ENCODE measurements at regions not wholly inside any gene's neighbourhood (a gene's known extent, or its start where the extent isn't known, plus 50 kb on each side); places are given as distances from the start of the nearest gene placed in this dataset.

DNA sequence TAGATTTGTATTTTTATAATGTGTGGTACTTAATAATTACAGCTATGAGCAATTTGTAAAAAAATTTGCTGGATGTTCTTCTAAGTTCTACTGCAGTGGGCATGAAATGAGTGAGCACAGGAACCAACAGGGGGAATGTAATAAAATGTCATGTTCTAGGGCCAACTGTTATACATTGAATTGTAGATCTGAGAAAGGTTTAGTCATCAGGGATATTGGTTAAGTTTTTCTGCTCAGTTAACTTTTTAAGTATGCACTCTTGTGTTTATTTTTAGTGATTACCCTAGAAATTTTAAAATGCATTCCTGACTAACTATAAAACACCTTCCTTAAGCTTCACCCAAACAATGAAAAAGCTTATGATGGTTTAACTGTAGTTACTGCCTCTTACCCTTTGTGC lies 101.8 kb downstream of the CAND1 start:
- Mint-ChIP-seq H3K4me1 (no peaks in the 10 kb centered on the region), H3K4me3 (no peak overlapping the region), H3K27me3 (peaks cover 1% of the 10 kb centered on the region), H3K36me3 (peaks cover 2% of the 10 kb centered on the region), H3K9me3 (peaks cover 2% of the 10 kb centered on the region), H3K27ac (no peak overlapping the region)
- ATAC-seq (ENCODE audit: low read depth) (no peak), DNase-seq (ENCODE audit: low spot score in 2 of 2) (no peak)

DNA sequence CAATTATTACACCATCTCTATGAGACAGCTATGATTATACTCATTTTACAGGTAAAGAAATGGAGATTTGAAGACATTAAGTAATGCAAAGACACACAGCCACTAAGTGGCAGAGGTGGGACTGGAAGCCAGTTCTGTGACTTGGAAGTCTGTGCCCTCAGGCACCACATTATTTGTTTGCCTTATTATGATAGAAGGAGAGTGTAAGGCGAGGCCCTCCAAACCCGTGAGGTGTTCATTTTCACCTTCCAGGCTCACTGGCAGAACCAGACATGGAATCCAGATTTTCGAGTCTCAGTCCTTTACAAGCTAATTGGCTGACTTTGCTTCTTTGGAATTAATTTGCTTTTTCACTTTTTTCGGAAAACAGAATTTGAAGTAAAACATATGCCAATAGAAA lies 107.9 kb downstream of the CAND1 start:
- ATAC-seq (ENCODE audit: low read depth) (no peak), DNase-seq (ENCODE audit: low spot score in 2 of 2) (no peak)
- Mint-ChIP-seq H3K36me3 (peaks cover 4% of the 10 kb centered on the region), H3K27me3 (peaks cover 2% of the 10 kb centered on the region), H3K4me3 (no peak overlapping the region), H3K9me3 (peaks cover 2% of the 10 kb centered on the region), H3K27ac (no peak overlapping the region), H3K4me1 (no peaks in the 10 kb centered on the region)

DNA sequence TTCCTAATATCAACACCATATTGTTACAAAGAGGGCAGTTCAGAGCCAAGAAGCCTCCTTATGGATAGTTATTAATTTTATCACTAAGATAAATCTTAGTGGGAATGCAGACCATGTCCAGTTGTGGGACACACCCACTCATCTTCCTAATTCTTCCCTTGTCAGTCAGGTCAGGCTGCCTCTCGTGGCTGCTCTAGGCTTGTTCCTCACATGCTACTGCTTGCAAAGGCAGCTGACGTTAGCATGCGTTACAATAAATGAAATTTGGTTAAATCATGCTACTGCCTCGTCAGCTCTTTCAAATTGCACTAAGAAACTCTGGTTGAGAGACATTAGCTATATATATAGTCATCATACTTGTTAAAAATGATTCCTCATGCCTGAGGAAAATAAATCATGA lies 108.4 kb downstream of the CAND1 start:
- no peak for ATAC-seq (ENCODE audit: low read depth)
- H3K27ac Mint-ChIP-seq: no peak overlapping the region
- no peaks in the 10 kb centered on the region for H3K9me3 Mint-ChIP-seq
- no peak overlapping the region for H3K4me3 Mint-ChIP-seq
- no peak for DNase-seq (ENCODE audit: low spot score in 2 of 2)
- H3K27me3 Mint-ChIP-seq: peaks cover 2% of the 10 kb centered on the region
- H3K4me1 Mint-ChIP-seq: no peaks in the 10 kb centered on the region
- H3K36me3 Mint-ChIP-seq: peaks cover 2% of the 10 kb centered on the region

DNA sequence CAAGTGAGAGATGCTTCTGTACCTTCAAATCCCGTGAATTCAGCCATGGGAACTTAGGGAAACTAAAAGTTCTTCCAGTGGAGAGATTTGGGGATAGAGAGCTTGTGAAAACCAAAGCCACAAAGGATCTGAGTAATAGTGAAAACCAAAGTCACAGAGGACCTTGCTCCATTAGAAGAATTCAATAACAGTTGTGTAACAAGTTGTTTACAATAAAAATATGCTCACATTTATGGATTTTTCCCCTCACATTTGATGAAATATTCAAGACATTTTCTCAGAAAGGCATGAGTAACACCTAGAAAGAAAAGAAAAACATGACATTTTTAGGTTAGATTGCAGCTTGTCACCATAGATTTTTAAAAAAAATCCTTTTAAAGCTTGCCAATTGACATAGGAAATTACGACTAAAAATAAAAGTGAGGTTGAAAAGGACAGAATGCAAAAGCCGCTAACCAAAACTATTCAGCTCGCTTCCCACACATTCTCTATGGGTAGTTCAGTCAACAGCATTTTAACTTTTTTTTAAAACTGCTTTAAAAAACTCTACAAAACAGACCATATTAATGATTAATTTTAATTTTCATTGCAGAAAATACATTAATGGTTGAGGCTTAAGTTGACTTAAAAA lies 113.2 kb downstream of the CAND1 start:
- ATAC-seq (ENCODE audit: low read depth) (no peak), DNase-seq (ENCODE audit: low spot score in 2 of 2) (no peak)
- no peaks in the 10 kb centered on the region for H3K9me3 Mint-ChIP-seq
- peaks cover 2% of the 10 kb centered on the region for H3K36me3 Mint-ChIP-seq
- no peak overlapping the region for H3K27ac Mint-ChIP-seq
- peaks cover 2% of the 10 kb centered on the region for H3K27me3 Mint-ChIP-seq
- H3K4me1 Mint-ChIP-seq: no peaks in the 10 kb centered on the region
- H3K4me3 Mint-ChIP-seq: no peak overlapping the region

DNA sequence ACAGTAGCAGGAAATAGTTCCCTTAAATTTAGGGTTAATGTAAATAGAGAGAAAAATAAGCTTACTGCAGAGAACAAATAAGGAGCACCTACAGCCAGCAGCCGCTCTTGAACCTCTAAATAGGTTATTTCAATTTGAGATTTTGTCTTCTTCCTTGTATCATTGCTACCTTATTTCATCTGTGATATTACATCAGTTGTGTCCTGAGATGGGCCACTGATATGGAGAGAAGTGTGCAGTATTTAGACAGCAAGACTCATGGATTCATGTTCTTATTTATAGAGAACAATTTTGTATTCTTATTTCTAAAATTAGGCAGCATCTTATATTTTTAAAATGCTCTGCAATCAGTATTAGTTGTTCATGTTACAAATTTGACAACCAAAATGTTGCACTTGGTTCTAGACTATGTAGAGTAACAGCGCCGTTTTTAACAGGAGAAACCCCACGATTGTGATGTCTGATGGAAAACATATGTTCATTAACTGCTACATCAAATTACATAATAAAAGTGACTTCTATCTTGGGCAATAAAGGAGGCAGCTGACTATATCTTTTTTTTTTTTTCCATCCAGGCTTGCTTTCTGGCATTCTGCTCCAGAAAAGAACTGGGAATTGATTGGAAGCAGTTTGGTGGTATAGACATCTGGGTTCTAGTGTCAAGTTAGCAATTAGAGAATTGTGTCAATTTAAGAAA lies 117.9 kb downstream of the CAND1 start:
- ATAC-seq (ENCODE audit: low read depth): no peak
- Mint-ChIP-seq H3K27ac (no peak overlapping the region), H3K4me3 (no peak overlapping the region), H3K27me3 (no peaks in the 10 kb centered on the region), H3K9me3 (no peaks in the 10 kb centered on the region), H3K4me1 (no peaks in the 10 kb centered on the region), H3K36me3 (no peaks in the 10 kb centered on the region)
- no peak for DNase-seq (ENCODE audit: low spot score in 2 of 2)

DNA sequence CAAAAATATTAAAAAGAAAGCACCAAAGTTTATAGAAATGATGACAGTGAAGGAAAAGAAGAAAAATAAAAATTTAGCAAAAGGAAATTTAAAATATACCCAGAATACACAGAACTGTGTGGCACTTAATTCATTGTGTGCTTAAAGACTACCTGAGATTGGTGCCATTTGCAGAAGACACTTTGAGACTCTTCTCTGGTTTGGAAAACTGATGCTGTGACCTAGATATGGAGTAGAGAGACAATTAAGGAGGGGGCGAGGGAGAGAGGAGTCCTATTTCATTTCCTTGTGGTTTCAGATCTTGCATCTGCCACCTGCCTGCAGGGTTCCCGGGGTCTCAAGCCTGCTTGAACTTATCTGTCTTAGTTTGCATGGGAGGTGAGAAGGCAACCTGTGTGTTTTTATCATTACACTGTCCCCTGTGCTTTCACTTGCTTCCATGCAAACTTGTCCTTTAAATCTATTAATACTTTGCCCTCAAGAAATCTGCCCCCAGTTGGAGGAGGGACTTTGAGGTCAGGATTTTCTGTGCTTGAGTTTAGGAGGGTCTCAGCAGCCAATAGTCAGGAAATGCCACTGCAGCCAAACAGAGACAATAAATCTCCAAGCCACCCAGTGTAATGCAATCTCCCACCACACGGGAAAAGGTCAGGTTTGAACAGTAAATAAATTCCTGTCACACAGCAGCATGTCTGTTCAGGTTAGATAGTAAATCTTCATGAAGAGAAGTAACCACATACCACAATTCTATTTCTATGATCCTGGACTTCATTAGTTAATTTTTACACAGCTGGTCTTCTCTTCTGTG lies 119.4 kb downstream of the CAND1 start:
- no peaks in the 10 kb centered on the region for H3K4me1 Mint-ChIP-seq
- no peaks in the 10 kb centered on the region for H3K27me3 Mint-ChIP-seq
- DNase-seq (ENCODE audit: low spot score in 2 of 2) (no peak), ATAC-seq (ENCODE audit: low read depth) (no peak)
- no peak overlapping the region for H3K4me3 Mint-ChIP-seq
- H3K9me3 Mint-ChIP-seq: no peaks in the 10 kb centered on the region
- no peak overlapping the region for H3K27ac Mint-ChIP-seq
- no peaks in the 10 kb centered on the region for H3K36me3 Mint-ChIP-seq

DNA sequence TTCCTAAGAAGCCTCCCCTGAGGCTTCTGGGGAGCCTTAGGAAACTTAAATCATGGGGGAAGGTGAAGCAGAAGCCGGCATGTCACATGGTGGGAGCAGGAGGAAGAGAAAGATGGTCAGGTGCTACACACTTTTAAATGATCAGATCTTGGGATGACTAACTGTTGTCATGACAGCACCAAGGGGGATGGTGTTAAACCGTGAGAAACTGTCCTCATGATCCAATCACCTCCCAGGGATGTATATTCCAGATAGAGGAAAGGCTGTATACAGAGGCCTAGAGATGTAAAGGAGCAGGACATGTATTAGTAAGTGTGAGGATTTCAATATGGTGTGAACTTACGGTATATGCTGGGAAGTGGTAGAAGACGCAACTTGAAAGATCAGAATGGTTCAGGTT lies 121.1 kb downstream of the CAND1 start:
- Mint-ChIP-seq H3K27me3 (no peaks in the 10 kb centered on the region), H3K9me3 (no peaks in the 10 kb centered on the region), H3K4me3 (no peak overlapping the region), H3K27ac (no peak overlapping the region), H3K36me3 (no peaks in the 10 kb centered on the region), H3K4me1 (no peaks in the 10 kb centered on the region)
- DNase-seq (ENCODE audit: low spot score in 2 of 2) (no peak), ATAC-seq (ENCODE audit: low read depth) (no peak)

DNA sequence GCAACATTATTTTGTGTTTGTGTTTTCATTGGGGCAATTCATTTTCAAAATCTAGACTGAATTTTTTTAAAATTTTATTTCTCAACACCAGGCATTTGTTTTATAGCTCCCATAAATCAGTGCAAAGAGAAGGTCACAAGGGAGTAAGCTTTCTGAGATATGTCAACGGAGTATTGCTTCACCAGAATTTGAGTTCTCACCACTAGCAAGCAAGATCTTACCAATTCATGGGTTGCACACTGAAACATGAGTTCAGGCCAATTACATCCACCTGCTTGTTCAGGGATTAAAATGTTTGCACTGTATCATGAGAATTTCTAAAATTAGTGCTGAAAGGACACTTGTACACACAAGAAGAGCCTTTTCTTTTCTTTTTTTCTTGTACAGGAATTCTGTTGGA lies 121.9 kb downstream of the CAND1 start:
- ATAC-seq (ENCODE audit: low read depth) (no peak), DNase-seq (ENCODE audit: low spot score in 2 of 2) (no peak)
- Mint-ChIP-seq H3K27ac (no peak overlapping the region), H3K9me3 (no peaks in the 10 kb centered on the region), H3K27me3 (no peaks in the 10 kb centered on the region), H3K4me1 (no peaks in the 10 kb centered on the region), H3K4me3 (no peak overlapping the region), H3K36me3 (no peaks in the 10 kb centered on the region)

DNA sequence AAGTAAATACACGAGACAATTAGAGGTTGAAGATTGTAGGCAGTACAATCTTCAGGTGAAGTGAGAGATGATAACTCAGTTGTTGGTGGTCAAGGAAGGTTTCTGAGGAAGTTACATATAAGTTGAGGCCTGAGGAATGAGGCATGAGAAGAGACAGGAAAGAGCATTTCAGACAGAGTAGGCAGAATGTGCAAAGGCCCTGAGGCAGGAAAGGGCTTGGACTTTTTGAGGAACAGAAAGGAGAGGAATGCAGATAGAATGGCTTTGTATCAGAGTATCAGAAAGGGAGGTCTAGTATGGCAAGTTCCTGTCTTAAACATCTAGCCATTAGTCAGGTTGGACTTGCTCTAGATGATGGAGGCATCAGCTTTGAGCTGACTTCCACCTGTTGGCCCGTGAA lies 122.5 kb downstream of the CAND1 start:
- Mint-ChIP-seq H3K36me3 (no peaks in the 10 kb centered on the region), H3K4me1 (no peaks in the 10 kb centered on the region), H3K4me3 (no peak overlapping the region), H3K27me3 (no peaks in the 10 kb centered on the region), H3K9me3 (no peaks in the 10 kb centered on the region), H3K27ac (no peak overlapping the region)
- DNase-seq (ENCODE audit: low spot score in 2 of 2) (no peak), ATAC-seq (ENCODE audit: low read depth) (no peak)

DNA sequence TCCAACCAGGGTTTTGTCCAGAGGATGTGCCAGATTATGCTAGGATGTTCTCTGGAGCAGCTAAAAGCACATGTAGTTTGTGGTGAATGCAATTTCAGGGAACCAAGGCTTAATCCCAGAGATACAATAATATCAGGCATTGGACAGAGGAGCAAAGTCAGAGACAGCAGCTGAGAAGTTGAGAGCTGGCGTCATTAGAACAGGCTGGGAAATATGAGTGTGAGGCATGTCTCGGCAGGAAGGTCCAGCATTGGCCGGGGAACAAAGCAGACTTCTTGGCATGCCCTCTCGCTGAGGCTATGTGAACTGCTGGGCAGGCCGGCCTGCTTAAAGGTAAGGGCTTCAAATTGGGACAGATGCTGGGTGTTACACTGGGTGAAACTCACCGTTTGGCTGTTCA lies 125.4 kb downstream of the CAND1 start:
- H3K36me3 Mint-ChIP-seq: no peaks in the 10 kb centered on the region
- no peak overlapping the region for H3K4me3 Mint-ChIP-seq
- no peaks in the 10 kb centered on the region for H3K4me1 Mint-ChIP-seq
- peaks cover 3% of the 10 kb centered on the region for H3K27me3 Mint-ChIP-seq
- DNase-seq (ENCODE audit: low spot score in 2 of 2): no peak
- H3K27ac Mint-ChIP-seq: no peak overlapping the region
- no peak for ATAC-seq (ENCODE audit: low read depth)
- H3K9me3 Mint-ChIP-seq: no peaks in the 10 kb centered on the region

DNA sequence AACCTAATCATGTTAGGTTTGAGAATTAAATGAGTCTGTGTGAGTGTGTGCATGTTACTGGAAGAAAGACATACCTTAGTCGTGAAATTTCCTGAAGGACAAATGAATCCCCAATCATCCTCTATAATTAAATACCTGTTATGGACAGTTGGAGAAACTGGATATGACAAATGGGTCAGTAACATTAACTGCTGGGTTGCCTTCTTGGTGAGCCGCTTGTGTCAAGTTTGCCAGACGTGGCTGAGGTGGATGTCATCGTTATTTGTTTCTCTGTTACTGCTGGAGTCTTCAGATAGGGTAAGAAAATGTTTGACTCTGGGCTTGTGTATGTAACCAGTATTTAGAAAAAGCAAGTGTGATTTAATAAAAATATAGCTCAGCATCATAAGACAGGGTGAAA lies 131.6 kb downstream of the CAND1 start:
- no peaks in the 10 kb centered on the region for H3K36me3 Mint-ChIP-seq
- no peak overlapping the region for H3K27ac Mint-ChIP-seq
- DNase-seq (ENCODE audit: low spot score in 2 of 2): no peak
- no peaks in the 10 kb centered on the region for H3K4me1 Mint-ChIP-seq
- peaks cover 3% of the 10 kb centered on the region for H3K9me3 Mint-ChIP-seq
- no peak overlapping the region for H3K4me3 Mint-ChIP-seq
- peaks cover 4% of the 10 kb centered on the region for H3K27me3 Mint-ChIP-seq
- no peak for ATAC-seq (ENCODE audit: low read depth)

DNA sequence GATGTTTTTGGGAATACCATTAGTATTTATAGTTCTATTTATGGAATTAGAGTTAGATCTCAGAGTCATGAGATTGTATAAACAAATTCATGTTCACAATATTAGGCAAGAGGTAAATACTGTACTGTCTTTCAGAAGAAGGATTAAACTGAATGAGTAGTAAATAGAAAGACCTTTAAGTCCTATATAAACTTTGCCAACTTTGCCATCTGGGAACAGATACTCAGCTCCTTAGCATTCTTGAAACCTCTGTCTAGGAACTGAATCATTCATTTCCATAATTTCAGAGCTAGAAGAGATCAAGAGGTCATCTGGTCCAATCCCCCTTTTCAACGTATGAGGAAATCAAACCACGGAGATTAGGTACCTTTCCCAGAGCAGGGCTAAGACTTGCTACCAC lies 141.1 kb downstream of the CAND1 start:
- Mint-ChIP-seq H3K4me3 (no peak overlapping the region), H3K27me3 (peaks cover 13% of the 10 kb centered on the region), H3K27ac (no peak overlapping the region), H3K4me1 (peaks cover 3% of the 10 kb centered on the region), H3K36me3 (peaks cover 8% of the 10 kb centered on the region), H3K9me3 (peaks cover 11% of the 10 kb centered on the region)
- DNase-seq (ENCODE audit: low spot score in 2 of 2) (no peak), ATAC-seq (ENCODE audit: low read depth) (no peak)

DNA sequence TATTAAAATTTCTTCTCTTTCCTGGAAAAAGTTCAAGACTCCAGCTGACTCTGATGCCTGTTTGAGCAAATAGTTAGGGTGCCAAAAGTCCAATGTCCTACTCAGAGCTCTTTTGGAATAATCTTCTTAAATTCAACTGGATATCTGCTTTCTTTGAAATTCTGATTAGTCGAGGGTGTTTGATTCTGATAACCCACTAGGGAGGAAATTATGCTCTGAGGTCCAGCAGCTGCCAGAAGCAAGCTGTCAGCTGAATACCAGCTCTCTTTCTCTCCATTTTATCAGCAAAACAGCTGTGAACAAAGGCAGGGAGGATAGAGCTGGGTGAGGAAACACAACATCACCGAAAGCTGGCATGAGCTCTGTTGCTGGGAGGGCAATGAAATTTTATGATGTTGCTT lies 141.5 kb downstream of the CAND1 start:
- ATAC-seq (ENCODE audit: low read depth) (no peak), DNase-seq (ENCODE audit: low spot score in 2 of 2) (no peak)
- Mint-ChIP-seq H3K36me3 (peaks cover 8% of the 10 kb centered on the region), H3K4me1 (peaks cover 3% of the 10 kb centered on the region), H3K4me3 (no peak overlapping the region), H3K9me3 (peaks cover 8% of the 10 kb centered on the region), H3K27me3 (peaks cover 11% of the 10 kb centered on the region), H3K27ac (no peak overlapping the region)

DNA sequence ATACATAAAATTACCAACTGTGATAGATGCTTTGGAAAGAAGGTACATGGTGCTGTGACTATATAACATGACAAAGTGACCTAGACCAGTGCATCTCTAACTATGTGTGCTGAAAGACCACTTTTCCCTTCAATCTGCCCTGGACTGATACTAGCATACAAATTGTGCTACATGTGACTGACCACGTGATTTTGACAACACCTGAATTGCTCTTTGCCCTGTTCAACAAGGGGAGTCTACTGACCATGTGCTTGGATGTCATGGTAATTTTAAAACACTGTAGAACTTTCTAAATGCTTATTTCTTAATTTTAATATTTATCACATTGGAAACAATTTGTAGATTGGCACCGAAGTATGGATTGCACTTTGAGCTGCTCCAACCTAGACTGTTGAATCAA lies 142.4 kb downstream of the CAND1 start:
- peaks cover 3% of the 10 kb centered on the region for H3K4me1 Mint-ChIP-seq
- peaks cover 4% of the 10 kb centered on the region for H3K36me3 Mint-ChIP-seq
- no peak overlapping the region for H3K27ac Mint-ChIP-seq
- H3K27me3 Mint-ChIP-seq: peaks cover 7% of the 10 kb centered on the region
- no peak overlapping the region for H3K4me3 Mint-ChIP-seq
- no peak for ATAC-seq (ENCODE audit: low read depth)
- peaks cover 4% of the 10 kb centered on the region for H3K9me3 Mint-ChIP-seq
- no peak for DNase-seq (ENCODE audit: low spot score in 2 of 2)

Data from memory B cell (primary cell).